ENCODE measurements at regions not wholly inside any gene's neighbourhood (a gene's known extent, or its start where the extent isn't known, plus 50 kb on each side); places are given as distances from the start of the nearest gene placed in this dataset.
A peak's percentile ranks its signal among the peaks of the same experiment; 100 is the strongest.

DNA sequence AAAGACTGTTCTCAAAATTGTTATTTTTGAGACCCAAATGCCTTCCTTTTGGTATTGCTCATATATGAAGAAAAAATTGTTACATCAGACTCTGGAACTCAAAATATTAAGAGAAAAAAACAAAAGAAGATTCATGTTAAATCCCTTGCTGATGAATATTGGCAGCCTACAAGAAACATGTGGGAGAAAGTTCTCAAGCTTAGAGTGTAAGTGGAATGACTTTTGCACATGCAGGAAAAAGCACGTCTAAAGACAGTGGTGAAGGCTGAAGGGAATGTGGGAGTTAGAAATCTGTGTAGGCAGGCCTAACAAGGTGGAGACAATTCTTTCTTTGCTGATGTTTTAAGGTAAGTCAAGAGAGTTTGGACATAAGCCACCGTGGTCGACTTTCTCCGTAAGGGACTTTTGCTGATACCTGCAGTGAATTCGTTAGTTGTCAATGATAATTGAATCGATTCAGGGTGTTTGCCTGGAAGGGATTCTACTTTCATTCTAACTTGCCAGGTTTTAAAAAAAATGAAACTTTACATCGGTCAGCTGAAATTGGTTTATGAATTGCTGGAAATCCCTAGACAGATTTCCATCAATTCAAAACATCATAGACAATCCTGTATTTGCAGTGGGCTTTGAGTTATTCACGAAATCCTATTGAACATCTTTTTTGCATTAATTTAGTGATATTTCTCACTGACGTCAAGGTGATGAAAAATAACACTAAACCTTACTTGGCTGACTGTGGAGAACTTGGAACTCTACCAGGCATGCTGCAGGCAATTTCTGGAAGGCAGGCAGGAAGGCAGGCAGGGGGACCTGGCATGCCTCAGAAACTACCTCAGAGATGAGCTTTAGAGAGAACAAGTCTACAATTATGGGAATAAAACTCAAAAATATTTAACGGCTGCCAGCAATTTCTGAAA, 359.1 kb upstream of the ADAMTSL1 start:
- no peak for DNase-seq (ENCODE audit: low spot score)
- intact Hi-C loops (cut with DNase I) = loop anchor here (5.0 kb wide), 1 partner anchor 1477 kb away; no protein-coding TSS in a partner anchor
- ATAC-seq = peak; percentile 70

DNA sequence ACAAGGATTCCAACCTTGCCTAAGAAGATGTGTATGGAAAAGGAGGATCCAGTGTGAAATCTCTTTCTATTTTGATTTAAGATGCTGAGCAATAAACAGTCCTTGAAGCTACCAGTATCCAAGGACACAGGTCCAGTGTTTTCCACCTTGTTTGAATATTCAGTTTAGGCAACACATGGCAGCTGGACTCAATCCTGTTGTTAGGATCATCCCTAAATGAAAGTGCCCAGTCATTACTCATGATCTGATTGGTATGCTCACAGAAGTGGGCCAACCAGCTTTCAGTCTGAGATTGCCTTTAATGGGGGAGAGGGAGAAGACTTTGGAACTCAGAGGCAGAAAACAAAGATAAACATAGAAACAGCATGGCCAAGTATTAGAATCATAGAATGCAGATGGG, 355.7 kb upstream of the ADAMTSL1 start:
- ATAC-seq (no peak), DNase-seq (ENCODE audit: low spot score) (no peak)
- intact Hi-C loops (cut with DNase I) = no loop called here

DNA sequence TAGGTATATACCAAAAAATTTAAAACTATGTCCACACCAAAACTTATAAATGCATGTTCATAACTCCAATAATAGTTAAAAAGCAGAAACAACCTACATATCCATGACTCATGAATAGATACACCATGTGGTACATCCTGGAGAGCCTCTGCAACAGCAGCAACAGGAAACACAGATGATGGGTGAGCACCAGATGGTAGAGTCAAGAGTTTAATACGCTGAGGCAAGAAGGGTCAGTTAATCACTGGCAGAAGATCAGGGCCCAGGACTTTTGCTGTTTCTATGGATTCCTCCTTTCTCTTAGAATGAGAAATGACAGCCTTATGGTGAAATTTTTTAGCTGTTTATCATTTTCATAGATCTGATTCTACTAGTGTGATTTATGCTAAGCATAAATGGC, 351.8 kb upstream of the ADAMTSL1 start:
- no peak for ATAC-seq
- no peak for DNase-seq (ENCODE audit: low spot score)
- intact Hi-C loops (cut with DNase I) = no loop called here

DNA sequence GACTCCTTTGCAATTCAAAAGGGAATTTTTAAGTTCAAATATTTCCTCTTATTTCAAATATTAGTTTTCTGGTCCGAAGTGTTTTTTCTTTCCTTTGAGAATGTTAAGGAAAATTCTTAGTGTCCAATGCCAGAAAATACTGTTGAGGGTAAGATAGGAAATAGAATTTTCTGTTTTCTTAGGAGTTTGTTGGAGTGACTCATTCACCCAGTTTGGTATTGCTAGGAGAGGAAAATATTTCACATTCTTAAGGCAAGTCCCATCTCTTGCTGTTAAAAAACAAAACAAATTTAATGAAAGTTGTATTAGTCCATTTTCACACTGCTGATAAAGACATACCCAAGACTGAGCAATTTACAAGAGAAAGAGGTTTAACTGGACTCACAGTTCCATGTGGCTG, 349.2 kb upstream of the ADAMTSL1 start:
- intact Hi-C loops (cut with DNase I) = no loop called here
- ATAC-seq (peak; percentile 32), DNase-seq (ENCODE audit: low spot score) (no peak)

DNA sequence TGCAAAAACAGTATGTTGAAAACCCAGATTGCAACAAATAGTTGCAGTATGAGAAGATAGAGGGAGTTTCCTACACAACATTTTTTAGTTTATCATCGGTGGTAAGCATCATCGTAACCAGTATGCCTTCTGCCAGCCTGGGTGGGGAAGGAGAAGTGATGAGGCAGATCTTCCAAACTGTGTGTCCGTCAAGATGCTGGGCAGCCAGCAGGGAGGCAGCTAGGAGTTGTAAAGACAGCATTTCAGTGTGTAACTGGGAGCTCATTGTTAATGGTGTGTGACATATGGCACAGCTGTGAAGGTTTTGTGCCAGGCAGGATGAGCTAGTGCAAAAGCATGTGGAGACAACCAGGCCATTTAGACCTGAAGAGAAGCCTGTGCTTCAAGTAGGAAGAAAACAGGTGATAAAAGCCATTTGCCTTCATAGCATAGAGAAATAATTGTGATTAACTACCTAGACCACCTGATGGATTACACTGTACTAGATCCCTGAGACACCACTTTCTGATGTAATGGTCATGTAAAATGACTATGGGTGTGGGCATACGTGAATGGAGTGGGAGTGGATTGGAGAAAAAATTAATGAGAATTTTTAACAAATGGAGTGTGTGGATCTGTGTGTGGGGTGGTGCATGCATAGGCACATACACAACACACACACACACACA, 347.0 kb upstream of the ADAMTSL1 start:
- DNase-seq (ENCODE audit: low spot score) (no peak), ATAC-seq (no peak)
- intact Hi-C loops (cut with DNase I) = no loop called here

DNA sequence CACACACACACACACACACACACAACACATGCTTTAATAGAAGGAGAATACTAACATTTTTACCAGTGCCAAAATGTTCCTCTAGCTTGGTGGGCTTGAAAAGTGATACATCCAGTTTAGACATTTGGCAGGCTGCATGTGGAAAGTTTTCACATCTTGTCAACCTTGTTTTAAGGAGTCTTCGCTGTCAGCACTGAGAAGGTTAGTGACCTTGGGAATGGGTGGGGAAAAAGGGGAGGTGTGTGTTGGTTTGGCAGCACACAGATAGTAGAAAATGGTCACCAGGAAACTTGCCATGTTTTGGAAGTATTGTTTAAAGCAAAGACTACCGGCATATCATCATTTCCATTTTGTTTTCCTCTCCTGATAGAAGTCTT, 346.5 kb upstream of the ADAMTSL1 start:
- intact Hi-C loops (cut with DNase I) = no loop called here

DNA sequence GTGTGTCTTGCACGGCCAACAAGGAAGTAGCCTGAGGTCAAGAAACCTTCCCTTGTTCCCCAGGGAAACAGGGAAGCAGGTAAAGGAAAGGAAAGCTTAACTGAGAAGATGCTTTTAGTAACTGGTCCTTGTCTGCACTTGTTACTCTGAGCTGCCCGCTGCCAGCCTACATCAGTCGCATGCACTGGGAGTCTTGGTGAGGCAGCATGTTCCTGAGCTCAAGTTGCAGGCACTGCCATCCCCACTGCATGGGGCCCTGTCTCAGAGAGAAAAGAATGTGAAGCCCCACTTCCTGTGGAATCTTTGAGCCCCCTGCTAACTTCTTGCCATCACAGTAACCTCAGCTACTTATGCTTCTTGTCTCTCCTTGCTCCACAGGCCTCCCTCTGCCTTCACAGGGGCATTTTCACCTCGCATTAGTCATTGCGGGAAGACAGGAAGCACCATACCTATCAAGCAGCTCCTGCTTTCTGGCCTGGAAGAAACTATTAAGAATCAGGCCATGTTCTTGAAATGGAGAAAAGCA, 344.1 kb upstream of the ADAMTSL1 start:
- ATAC-seq (no peak), DNase-seq (ENCODE audit: low spot score) (no peak)
- intact Hi-C loops (cut with DNase I) = no loop called here

More for the DNA sequence above, 346.5 kb upstream of the ADAMTSL1 start:
- ATAC-seq = no peak
- no peak for DNase-seq (ENCODE audit: low spot score)

DNA sequence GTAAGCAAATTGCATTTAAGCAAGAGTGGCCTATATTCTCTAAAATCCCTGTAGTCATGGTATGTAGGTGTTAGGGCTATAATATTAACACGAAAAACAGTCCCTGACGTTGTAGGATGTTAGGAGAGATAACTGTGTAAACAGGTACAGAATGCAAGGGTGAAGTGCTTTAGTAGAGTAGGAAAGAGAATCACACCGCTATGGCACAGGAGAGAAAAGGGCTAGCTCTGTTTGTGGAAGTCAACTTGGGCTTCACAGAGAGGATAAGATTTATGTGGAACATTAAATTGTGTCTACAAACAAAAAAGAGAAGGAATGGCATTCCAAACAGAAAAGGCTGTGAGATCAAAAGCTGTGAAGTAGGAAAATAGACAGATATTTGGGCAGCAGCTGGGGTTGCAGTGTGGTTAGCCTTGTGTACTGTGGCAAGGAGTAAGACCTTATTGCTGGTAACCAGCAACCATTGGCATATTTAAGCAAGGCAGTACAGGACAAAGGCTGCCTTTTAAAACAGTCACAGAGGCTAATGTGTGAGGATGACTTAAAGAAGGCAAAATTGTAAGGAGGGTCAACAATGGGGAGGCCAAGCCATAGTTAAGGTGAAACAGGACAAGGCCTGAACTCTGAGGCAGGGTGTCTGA, 337.5 kb upstream of the ADAMTSL1 start:
- intact Hi-C loops (cut with DNase I) = no loop called here
- ATAC-seq (no peak), DNase-seq (ENCODE audit: low spot score) (no peak)

DNA sequence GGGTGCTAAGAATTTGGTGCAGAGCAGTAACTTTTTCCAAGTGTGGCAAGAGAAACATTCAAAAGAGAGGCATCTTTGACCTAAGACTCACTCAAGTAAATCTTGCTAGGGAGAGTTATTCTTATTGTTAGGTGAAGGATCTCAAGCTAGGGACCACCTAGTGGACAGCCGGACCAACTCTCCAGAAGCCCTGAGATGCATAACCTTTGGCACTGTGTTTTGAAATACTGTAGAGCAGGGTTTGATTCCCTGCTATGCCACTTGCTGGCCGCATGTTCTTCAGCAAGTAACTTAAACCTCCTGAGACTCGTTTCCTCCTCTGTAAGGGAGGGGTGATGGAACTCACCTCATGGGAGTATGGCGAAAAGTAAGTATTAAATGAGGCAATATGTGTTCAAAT, 336.1 kb upstream of the ADAMTSL1 start:
- intact Hi-C loops (cut with DNase I) = no loop called here
- DNase-seq (ENCODE audit: low spot score) (no peak), ATAC-seq (no peak)

DNA sequence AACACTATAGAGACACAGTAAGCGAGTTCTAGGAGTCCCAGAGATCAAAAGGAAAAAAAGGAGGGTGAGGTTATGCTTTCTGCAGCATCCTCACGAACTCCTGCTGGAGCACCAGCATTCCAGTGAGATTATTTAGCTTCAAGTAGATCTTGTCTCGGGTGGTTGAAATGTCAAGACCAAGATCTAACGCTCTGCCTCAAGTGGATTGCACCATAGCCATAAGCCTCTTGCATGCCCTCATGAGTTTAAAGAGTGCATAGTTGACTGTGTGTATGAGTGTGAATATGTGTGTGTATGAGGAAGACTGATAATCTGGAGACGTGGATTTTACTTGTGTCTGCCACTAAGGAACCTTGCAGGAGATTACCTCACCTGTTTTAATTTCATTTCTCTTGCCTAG, 335.3 kb upstream of the ADAMTSL1 start:
- intact Hi-C loops (cut with DNase I) = no loop called here
- DNase-seq (ENCODE audit: low spot score) (no peak), ATAC-seq (no peak)

DNA sequence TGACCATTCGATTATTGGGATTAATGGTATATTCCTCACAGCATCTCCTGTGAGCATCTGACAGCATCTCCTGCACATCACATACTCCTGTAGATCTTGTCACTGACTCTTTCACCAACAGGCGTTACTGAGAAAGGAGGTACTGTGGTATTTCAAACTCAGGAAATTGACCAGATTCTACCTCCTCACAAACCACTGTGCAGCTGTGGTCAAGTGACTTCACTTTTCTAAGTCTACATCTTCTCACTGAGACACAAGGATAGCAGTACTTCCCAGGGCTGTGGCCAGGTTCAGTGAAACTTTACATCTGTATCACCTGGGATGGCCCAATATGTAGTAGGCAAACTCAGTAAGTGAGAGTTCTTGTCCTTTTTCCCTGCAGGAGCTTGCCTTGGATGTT, 332.3 kb upstream of the ADAMTSL1 start:
- intact Hi-C loops (cut with DNase I) = no loop called here
- DNase-seq (ENCODE audit: low spot score) = no peak
- ATAC-seq = no peak

DNA sequence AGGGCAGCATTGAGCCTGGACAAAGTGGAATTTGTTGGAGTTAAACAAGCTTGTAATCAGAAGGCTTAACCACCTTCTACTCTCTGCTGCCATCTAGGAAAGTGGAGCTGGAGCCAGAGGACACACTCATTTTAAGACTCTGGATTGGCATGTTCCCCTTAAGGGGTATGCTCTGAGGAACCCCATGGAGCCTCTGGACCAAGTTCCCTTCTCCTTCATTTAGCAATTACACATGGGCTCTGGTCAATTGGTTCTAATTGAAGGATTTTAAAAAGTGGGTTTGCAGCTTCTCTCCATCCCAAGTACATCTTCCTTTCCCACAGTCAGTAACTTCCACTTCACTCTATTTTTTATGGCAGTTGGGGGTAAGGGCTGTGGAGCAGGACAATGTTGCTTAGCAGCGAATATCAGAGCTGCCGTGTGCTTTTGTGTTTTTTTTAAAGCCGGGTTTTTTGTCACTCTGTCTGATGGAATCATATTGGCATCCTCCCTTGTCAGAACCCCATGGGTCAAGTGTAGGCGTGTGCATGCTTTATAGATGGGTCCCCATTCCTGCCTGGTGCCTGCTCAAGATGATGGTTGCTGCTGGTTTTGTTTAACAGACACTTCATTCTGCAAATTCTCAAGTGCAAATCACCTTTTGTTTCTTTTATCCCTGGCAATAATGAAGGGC, 330.7 kb upstream of the ADAMTSL1 start:
- DNase-seq (ENCODE audit: low spot score) = no peak
- intact Hi-C loops (cut with DNase I) = no loop called here
- peak; percentile 46 for ATAC-seq

DNA sequence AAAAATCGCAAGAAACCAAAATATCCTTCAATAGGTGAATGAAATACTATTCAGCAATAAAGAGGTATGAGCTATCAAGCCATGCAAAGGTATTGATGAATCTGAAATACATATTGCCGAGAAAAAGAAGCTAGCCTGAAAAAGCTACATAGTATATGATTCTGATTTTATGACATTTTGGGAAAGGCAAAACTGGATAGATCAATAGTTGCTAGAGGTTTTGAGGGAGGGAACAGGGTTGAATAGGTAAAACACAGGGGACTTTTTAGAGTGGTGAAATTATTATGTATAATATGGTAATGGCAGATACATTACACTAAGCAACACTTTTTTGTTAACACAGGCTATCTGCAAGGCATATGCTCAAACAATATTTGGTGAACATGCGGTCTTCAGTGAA, 327.6 kb upstream of the ADAMTSL1 start:
- ATAC-seq (no peak), DNase-seq (ENCODE audit: low spot score) (no peak)
- intact Hi-C loops (cut with DNase I) = no loop called here

DNA sequence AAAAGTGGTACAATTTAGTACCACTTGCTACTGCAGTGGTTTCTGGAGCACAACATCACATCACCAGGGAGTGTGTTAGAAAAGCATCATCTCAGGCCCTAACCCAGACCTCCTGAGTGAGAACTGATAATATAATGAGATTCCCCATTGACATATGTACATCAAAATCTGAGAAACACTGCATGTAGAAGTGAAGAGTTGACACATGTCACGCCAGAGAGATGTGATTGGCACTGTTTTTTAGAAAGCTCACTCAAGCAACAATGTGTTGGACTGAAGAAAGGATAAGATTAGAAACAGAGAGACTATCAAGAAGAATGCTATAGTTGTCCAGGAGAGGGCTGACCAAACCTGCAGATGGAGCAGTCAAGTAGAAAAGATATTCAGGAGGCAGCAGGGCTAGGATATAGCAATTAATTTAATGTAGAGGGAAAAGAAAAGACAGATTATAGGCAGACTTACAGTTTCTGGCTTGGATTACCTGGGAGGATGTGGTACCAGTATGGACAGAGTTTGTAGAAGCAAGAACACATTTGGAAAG, 324.4 kb upstream of the ADAMTSL1 start:
- intact Hi-C loops (cut with DNase I) = no loop called here
- DNase-seq (ENCODE audit: low spot score) (no peak), ATAC-seq (no peak)

DNA sequence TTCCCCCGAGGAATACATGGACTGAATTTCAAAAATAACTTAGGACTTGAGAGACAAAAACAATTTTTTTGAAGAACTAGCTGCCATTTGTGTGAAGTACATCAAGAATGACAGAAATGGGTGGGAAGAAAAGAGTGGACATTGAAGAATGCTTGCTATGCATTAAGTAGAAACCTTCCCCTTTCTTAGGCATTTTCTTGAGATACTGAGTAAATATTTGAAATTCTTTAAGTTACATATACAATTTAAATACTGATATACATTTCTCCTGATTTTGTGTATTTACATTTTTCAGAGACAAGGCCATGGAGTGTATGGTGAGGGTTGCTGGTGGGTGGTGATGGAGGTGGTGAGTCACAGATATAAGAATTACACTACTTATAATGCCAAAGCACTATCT, 319.3 kb upstream of the ADAMTSL1 start:
- intact Hi-C loops (cut with DNase I) = no loop called here
- ATAC-seq (no peak), DNase-seq (ENCODE audit: low spot score) (no peak)

DNA sequence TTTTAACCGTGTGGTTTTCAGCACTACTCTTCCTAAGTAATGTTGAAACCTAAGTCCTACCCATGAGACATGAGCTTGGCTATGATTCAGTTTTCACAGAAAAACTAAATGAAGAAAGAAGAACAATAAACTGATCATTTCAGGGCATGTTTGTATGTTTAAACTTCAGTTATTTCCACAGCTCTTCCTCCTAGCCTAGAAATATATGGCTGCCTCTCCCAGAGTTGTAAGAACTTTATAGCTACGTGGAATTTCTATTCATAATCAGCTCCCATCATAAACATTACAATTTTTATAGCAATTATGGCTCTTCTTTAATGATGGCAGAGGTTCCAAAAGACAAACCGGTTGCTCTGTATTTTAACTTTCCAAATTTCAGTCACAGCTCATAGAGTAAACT, 314.7 kb upstream of the ADAMTSL1 start:
- ATAC-seq = no peak
- intact Hi-C loops (cut with DNase I) = no loop called here
- no peak for DNase-seq (ENCODE audit: low spot score)

DNA sequence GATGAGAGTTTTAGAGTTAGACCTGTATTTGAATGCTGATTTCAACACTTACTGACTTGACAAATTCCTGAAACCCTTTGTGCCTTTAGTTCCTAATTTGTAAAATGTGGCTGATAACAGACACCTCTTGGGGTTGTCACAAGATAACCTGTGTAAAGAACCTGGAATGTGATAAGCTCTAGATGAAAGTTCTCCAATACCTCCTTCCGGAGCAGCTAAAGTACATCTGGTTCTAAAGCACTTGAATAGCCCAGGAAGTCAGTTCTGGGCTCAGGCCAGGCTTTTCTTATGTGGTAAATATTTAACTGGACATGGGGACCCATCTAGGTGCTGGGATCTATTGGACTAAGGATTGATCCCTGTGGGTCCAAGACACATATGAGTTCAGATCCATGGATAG, 310.8 kb upstream of the ADAMTSL1 start:
- ATAC-seq (no peak), DNase-seq (ENCODE audit: low spot score) (no peak)
- intact Hi-C loops (cut with DNase I) = no loop called here

DNA sequence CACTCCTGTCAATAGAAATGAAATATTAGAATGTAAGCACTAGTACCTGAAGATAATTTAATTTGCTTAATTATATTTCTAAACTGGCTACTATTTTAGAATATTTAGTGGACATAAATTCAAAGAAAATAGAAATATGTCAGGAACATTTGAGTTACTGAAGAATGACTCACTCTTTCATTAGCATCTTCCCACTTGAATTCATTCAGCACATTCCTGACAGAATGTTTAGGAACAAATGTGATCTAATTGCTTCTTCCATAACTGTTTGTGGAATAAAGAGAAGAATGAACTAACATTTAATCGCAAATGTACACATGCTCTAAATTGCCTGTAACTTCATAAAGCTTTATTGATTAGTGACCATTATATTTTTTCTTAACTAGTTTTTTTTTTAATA, 306.2 kb upstream of the ADAMTSL1 start:
- intact Hi-C loops (cut with DNase I) = no loop called here
- DNase-seq (ENCODE audit: low spot score) (no peak), ATAC-seq (no peak)

DNA sequence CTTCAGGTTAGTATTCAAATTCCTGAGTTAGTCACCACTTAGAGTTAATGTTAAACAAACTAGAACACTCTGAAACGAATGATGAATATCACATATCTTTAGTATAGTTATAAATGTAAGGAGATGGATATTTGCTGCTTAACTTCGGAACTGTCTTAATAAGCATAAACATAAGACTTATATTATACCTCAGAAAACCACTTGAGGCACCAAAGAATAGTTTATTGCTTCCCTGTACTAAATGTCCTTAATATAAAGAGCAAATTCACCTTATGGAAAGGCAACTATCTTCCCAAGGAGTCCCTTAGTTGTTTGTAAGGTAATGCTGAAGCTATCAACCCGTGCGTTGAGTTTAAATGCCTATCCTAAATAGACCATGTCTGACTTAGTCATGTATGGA, 300.0 kb upstream of the ADAMTSL1 start:
- no peak for DNase-seq (ENCODE audit: low spot score)
- intact Hi-C loops (cut with DNase I) = no loop called here
- ATAC-seq = no peak

Measured in sciatic nerve (tissue), 2 donors.